CD4-positive, alpha-beta T cell (primary cell): ENCODE measurements at regions not wholly inside any gene's neighbourhood (a gene's known extent, or its start where the extent isn't known, plus 50 kb on each side); places are given as distances from the start of the nearest gene placed in this dataset.

Experiments used
- ATAC-seq: fragments of 200-7000 bp; cut with Tn5 transposase; one replicate; pipeline ENCODE4 v1.10.0; 2022; ENCODE audit warnings: mild to moderate bottlenecking; ENCODE audit not compliant: poor library complexity
- CTCF ChIA-PET: fragments of 350-600 bp; sonication (Branson Sonifier 250); formaldehyde crosslinking; loops from one replicate; lab custom pipeline; 2021; ENCODE audit warnings: antibody characterized with exemption, inconsistent platforms; lab: Charles Lee
- POLR2A ChIA-PET: fragments of 350-600 bp; sonication (Branson Sonifier 250); formaldehyde crosslinking; loops from one replicate; lab custom pipeline; 2021; ENCODE audit warnings: antibody characterized with exemption, inconsistent platforms; lab: Charles Lee
- DNase-seq, 14 experiments: peaks; one replicate each; pipeline ENCODE4 v3.0.0-alpha.2; 2013 to 2020; ENCODE audit warnings: mixed read lengths in 2 of 14
- H3K27ac ChIP-seq, 2 donors: one replicate each; pipeline versions ENCODE4 v1.5.1 to v1.7.0; 2013; ENCODE audit warnings: low read length in 2 of 2, low read depth in 1 of 2, mild to moderate bottlenecking in 1 of 2
- H3K27me3 ChIP-seq, 2 experiments: 1 replicate in 1 of 2; 2 replicates in 1 of 2; pipeline versions ENCODE4 v1.6.1 to v1.7.0; 2013; ENCODE audit warnings: low read length in 2 of 2, control low read depth in 1 of 2, mild to moderate bottlenecking in 1 of 2, moderate library complexity in 1 of 2; ENCODE audit not compliant: insufficient read depth in 2 of 2, control insufficient read depth in 1 of 2
- H3K36me3 ChIP-seq: one replicate; pipeline ENCODE4 v1.6.1; 2013; ENCODE audit warnings: low read length, control low read depth; ENCODE audit not compliant: insufficient read depth
- H3K4me1 ChIP-seq: one replicate; pipeline ENCODE4 v1.6.1; 2013; ENCODE audit warnings: low read length, control low read depth; ENCODE audit not compliant: insufficient read depth
- H3K4me3 ChIP-seq: one replicate; pipeline ENCODE4 v1.5.1; 2013; ENCODE audit warnings: mild to moderate bottlenecking, low read length, moderate library complexity
- H3K9me3 ChIP-seq, 2 experiments: 1 replicate in 1 of 2; 2 replicates in 1 of 2; pipeline versions ENCODE4 v1.6.1 to v1.7.0; 2013; ENCODE audit warnings: low read length in 2 of 2, mild to moderate bottlenecking in 2 of 2, control low read depth in 1 of 2, moderate library complexity in 1 of 2; ENCODE audit not compliant: control insufficient read depth in 1 of 2, insufficient read depth in 1 of 2
- H3K27ac Mint-ChIP-seq: one replicate; pipeline ENCODE4 v1.8.0; 2020; ENCODE audit warnings: mixed read lengths
- H3K27me3 Mint-ChIP-seq: one replicate; pipeline ENCODE4 v1.8.0; 2021; ENCODE audit warnings: mixed read lengths
- H3K36me3 Mint-ChIP-seq: one replicate; pipeline ENCODE4 v1.8.0; 2021; ENCODE audit warnings: low read depth, mixed read lengths
- H3K4me1 Mint-ChIP-seq: one replicate; pipeline ENCODE4 v1.8.0; 2021; ENCODE audit warnings: low read depth, mixed read lengths
- H3K4me3 Mint-ChIP-seq: one replicate; pipeline ENCODE4 v1.8.0; 2020; ENCODE audit warnings: mild to moderate bottlenecking, mixed read lengths
- H3K9me3 Mint-ChIP-seq: one replicate; pipeline ENCODE4 v1.8.0; 2020; ENCODE audit warnings: mixed read lengths
- CTCF ChIP-seq: fragments of 200-600 bp; IDR thresholded peaks from one replicate; pipeline ENCODE4 v1.8.0; 2022; ENCODE audit warnings: antibody characterized with exemption, mild to moderate bottlenecking
- intact Hi-C, 2 experiments: fragments of 100-400 bp; cut with DNase I in 1 of 2; cut with micrococcal nuclease in 1 of 2; formaldehyde crosslinking; loops; one replicate each; pipeline versions ENCODE4 v1.15.1 to v1.9.0; 2023 to 2025; cut with DNase I, micrococcal nuclease

GRCh38 chr5:159420940-159421339 lies 90.7 kb upstream of the IL12B start:
- ATAC-seq: no peak
- H3K36me3 Mint-ChIP-seq: no peaks in the 10 kb centered on the region
- no peaks in the 10 kb centered on the region for H3K4me1 Mint-ChIP-seq
- Histone ChIP-seq H3K4me1 (no peaks in the 10 kb centered on the region), H3K27ac (no peak overlapping the region), H3K36me3 (no peaks in the 10 kb centered on the region), H3K4me3 (no peak overlapping the region), H3K9me3 (no peaks in the 10 kb centered on the region), H3K27me3 (no peaks in the 10 kb centered on the region)
- POLR2A ChIA-PET: interaction anchor here (1.3 kb wide), 1 partner anchor 9 kb away, joined by 5 read pairs; no protein-coding TSS in a partner anchor
- no peak overlapping the region for H3K27ac Mint-ChIP-seq
- no peaks in the 10 kb centered on the region for H3K27me3 Mint-ChIP-seq
- DNase-seq: no peak
- H3K9me3 Mint-ChIP-seq: no peaks in the 10 kb centered on the region
- H3K4me3 Mint-ChIP-seq: no peak overlapping the region
- intact Hi-C loops: no loop called here
- no peak for TF ChIP-seq CTCF
- CTCF ChIA-PET: no interaction called here

GRCh38 chr5:159422361-159422760 lies 92.1 kb upstream of the IL12B start:
- Histone ChIP-seq H3K4me3 (no peak overlapping the region), H3K27ac (no peak overlapping the region), H3K36me3 (no peaks in the 10 kb centered on the region), H3K9me3 (no peaks in the 10 kb centered on the region), H3K27me3 (no peaks in the 10 kb centered on the region), H3K4me1 (peaks cover 12% of the 10 kb centered on the region)
- no peaks in the 10 kb centered on the region for H3K36me3 Mint-ChIP-seq
- H3K4me1 Mint-ChIP-seq: peaks cover 5% of the 10 kb centered on the region
- no peak for TF ChIP-seq CTCF
- no peaks in the 10 kb centered on the region for H3K9me3 Mint-ChIP-seq
- H3K27ac Mint-ChIP-seq: no peak overlapping the region
- ChIA-PET CTCF (no interaction called here), POLR2A (interaction anchor here (0.7 kb wide), 1 partner anchor 16 kb away, joined by 3 read pairs; no protein-coding TSS in a partner anchor)
- ATAC-seq (no peak), DNase-seq (no peak)
- no peaks in the 10 kb centered on the region for H3K27me3 Mint-ChIP-seq
- H3K4me3 Mint-ChIP-seq: no peak overlapping the region
- intact Hi-C loops: no loop called here

- no peaks in the 10 kb centered on the region for H3K36me3 ChIP-seq
- H3K27me3 ChIP-seq: no peaks in the 10 kb centered on the region
- peaks cover 17% of the 10 kb centered on the region for H3K4me1 ChIP-seq
- DNase-seq (no peak), ATAC-seq (no peak)
- Mint-ChIP-seq H3K27ac (no peak overlapping the region), H3K27me3 (no peaks in the 10 kb centered on the region), H3K9me3 (no peaks in the 10 kb centered on the region), H3K36me3 (no peaks in the 10 kb centered on the region), H3K4me3 (no peak overlapping the region), H3K4me1 (peaks cover 10% of the 10 kb centered on the region)
- ChIA-PET CTCF (no interaction called here), POLR2A (interaction anchor here (0.7 kb wide), 1 partner anchor 16 kb away, joined by 3 read pairs; no protein-coding TSS in a partner anchor)
- no peak overlapping the region for H3K4me3 ChIP-seq
- intact Hi-C loops: no loop called here
- no peak for TF ChIP-seq CTCF
- H3K27ac ChIP-seq: no peak overlapping the region
- H3K9me3 ChIP-seq: no peaks in the 10 kb centered on the region
Observed at GRCh38 chr5:159422910-159423309, 92.6 kb upstream of the IL12B start.
